Retinal pigment epithelial cell (primary cell): ENCODE measurements at regions not wholly inside any gene's neighbourhood (a gene's known extent, or its start where the extent isn't known, plus 50 kb on each side); places are given as distances from the start of the nearest gene placed in this dataset.

Experiments used
- DNase-seq: peaks from one replicate; pipeline ENCODE4 v3.0.0-alpha.2; 2010; ENCODE audit warnings: low read depth
- H3K4me3 ChIP-seq: 2 replicates; pipeline ENCODE4 v1.5.1; 2011; ENCODE audit warnings: mild to moderate bottlenecking, low read length, control low read depth, moderate library complexity
- CTCF ChIP-seq: conservative IDR thresholded peaks from 2 replicates; pipeline ENCODE4 v1.5.1; 2011; ENCODE audit warnings: low read depth, low read length, control low read depth, inconsistent platforms

GRCh38 chr12:125202421-125202820 is 137.2 kb downstream of the AACS start:
- DNase-seq, result no peak
- H3K4me3 ChIP-seq, result no peak overlapping the region
- no peak for TF ChIP-seq CTCF

- no peak for DNase-seq
- H3K4me3 ChIP-seq, result no peak overlapping the region
- peak; percentile 76 for TF ChIP-seq CTCF
Observed at GRCh38 chr12:125203145-125203765, 138.0 kb downstream of the AACS start.

- no peak overlapping the region for H3K4me3 ChIP-seq
- TF ChIP-seq CTCF, result no peak
- DNase-seq, result no peak
Observed at GRCh38 chr12:125205386-125205785, 140.2 kb downstream of the AACS start.

GRCh38 chr12:125206711-125207110 is 141.5 kb downstream of the AACS start:
- no peak for TF ChIP-seq CTCF
- no peak overlapping the region for H3K4me3 ChIP-seq
- no peak for DNase-seq

- no peak for TF ChIP-seq CTCF
- DNase-seq, result no peak
- H3K4me3 ChIP-seq, result no peak overlapping the region
Observed at GRCh38 chr12:125208334-125208733, 143.1 kb downstream of the AACS start.

- H3K4me3 ChIP-seq, result no peak overlapping the region
- DNase-seq, result no peak
- no peak for TF ChIP-seq CTCF
Observed at GRCh38 chr12:125208942-125209341, 143.7 kb downstream of the AACS start.

GRCh38 chr12:125210104-125210755 is 145.0 kb downstream of the AACS start:
- H3K4me3 ChIP-seq, result no peak overlapping the region
- TF ChIP-seq CTCF, result no peak
- DNase-seq, result no peak
